Transverse colon (tissue), 4 donors: ENCODE measurements at regions not wholly inside any gene's neighbourhood (a gene's known extent, or its start where the extent isn't known, plus 50 kb on each side); places are given as distances from the start of the nearest gene placed in this dataset.

Experiments used
- CTCF ChIP-seq, 5 experiments: fragments of 200-600 bp in 3 of 5; fragments of 450-650 bp in 2 of 5; sonication (generic) in 3 of 5; IDR thresholded peaks; 1 replicate in 2 of 5; 2 replicates in 3 of 5; pipeline ENCODE4 v1.5.1; 2016 to 2017; ENCODE audit warnings: antibody characterized with exemption in 5 of 5, inconsistent platforms in 3 of 5, mild to moderate bottlenecking in 2 of 5, moderate library complexity in 1 of 5
- EP300 ChIP-seq: sonication (generic); formaldehyde crosslinking; IDR thresholded peaks from one replicate; pipeline ENCODE4 v1.6.1; 2017; ENCODE audit warnings: antibody characterized with exemption, low read depth
- POLR2A ChIP-seq: fragments of 450-650 bp; IDR thresholded peaks from one replicate; pipeline ENCODE4 v1.6.1; 2016; ENCODE audit warnings: antibody characterized with exemption, mild to moderate bottlenecking, moderate library complexity
- POLR2AphosphoS5 ChIP-seq, 3 donors: sonication (generic); formaldehyde crosslinking; IDR thresholded peaks; one replicate each; pipeline ENCODE4 v1.6.1; 2016; ENCODE audit warnings: antibody characterized with exemption in 3 of 3

GRCh38 chrX:5415738-5416137 lies 812.9 kb downstream of the NLGN4X start:
- TF ChIP-seq CTCF (IDR thresholded peaks at IDR 0.05) (no peak), POLR2A (no peak), EP300 (no peak), POLR2AphosphoS5 (IDR thresholded peaks at IDR 0.05) (no peak)
